Erythroblast (primary cell): ENCODE measurements at regions not wholly inside any gene's neighbourhood (a gene's known extent, or its start where the extent isn't known, plus 50 kb on each side); places are given as distances from the start of the nearest gene placed in this dataset.

Experiments used
- GATA1 ChIP-seq: IDR thresholded peaks from 2 replicates; pipeline ENCODE4 v1.6.1; 2011; ENCODE audit warnings: low read depth, mild to moderate bottlenecking, control low read depth, low read length, moderate library complexity
- POLR2A ChIP-seq: IDR thresholded peaks from 2 replicates; pipeline ENCODE4 v1.6.1; 2011; ENCODE audit warnings: mild to moderate bottlenecking, low read length

GRCh38 chr7:110139056-110139455, 951.9 kb upstream of the LRRN3 start:
- no peak for TF ChIP-seq POLR2A
- TF ChIP-seq GATA1: no peak
